Neural progenitor cell (in vitro differentiated cells): ENCODE measurements at regions not wholly inside any gene's neighbourhood (a gene's known extent, or its start where the extent isn't known, plus 50 kb on each side); places are given as distances from the start of the nearest gene placed in this dataset.

Experiments
- DNase-seq: peaks from one replicate; pipeline ENCODE4 v3.0.0-alpha.2; 2016; ENCODE audit warnings: low spot score
- H2AFZ ChIP-seq: fragments of 200-600 bp; sonication (generic); replicated peaks from 2 replicates; pipeline ENCODE4 v1.6.1; 2016; ENCODE audit warnings: antibody characterized with exemption
- H3F3A ChIP-seq: fragments of 200-600 bp; sonication (generic); 2 replicates; pipeline ENCODE4 v1.6.1; 2016; ENCODE audit warnings: antibody characterized with exemption, low read depth
- H3K27ac ChIP-seq: fragments of 200-600 bp; sonication (generic); 2 replicates; pipeline ENCODE4 v1.5.1; 2016; ENCODE audit warnings: mild to moderate bottlenecking
- H3K27me3 ChIP-seq: fragments of 200-600 bp; sonication (generic); 2 replicates; pipeline ENCODE4 v1.6.1; 2016; ENCODE audit warnings: mild to moderate bottlenecking, moderate library complexity
- H3K36me3 ChIP-seq: fragments of 200-600 bp; sonication (generic); 2 replicates; pipeline ENCODE4 v1.5.1; 2016
- H3K4me1 ChIP-seq: fragments of 200-600 bp; sonication (generic); 2 replicates; pipeline ENCODE4 v1.6.1; 2016; ENCODE audit warnings: mixed run types
- H3K4me2 ChIP-seq: fragments of 200-600 bp; sonication (generic); 2 replicates; pipeline ENCODE4 v1.6.1; 2016
- H3K4me3 ChIP-seq: fragments of 200-600 bp; sonication (generic); 2 replicates; pipeline ENCODE4 v1.5.1; 2016
- H3K79me2 ChIP-seq: fragments of 200-600 bp; sonication (generic); 2 replicates; pipeline ENCODE4 v1.6.1; 2016; ENCODE audit warnings: low read depth
- H3K9ac ChIP-seq: fragments of 200-600 bp; sonication (generic); 2 replicates; pipeline ENCODE4 v1.6.1; 2016
- H3K9me3 ChIP-seq: fragments of 200-600 bp; sonication (generic); 2 replicates; pipeline ENCODE4 v1.5.1; 2016; ENCODE audit warnings: low read depth
- H4K20me1 ChIP-seq: fragments of 200-600 bp; sonication (generic); 2 replicates; pipeline ENCODE4 v1.6.1; 2016; ENCODE audit warnings: low read depth
- H3K27ac Mint-ChIP-seq: 3 replicates; pipeline ENCODE4 v1.8.0; 2021; ENCODE audit warnings: mixed read lengths
- H3K27me3 Mint-ChIP-seq: 2 replicates; pipeline ENCODE4 v1.8.0; 2022; ENCODE audit warnings: low read depth, mild to moderate bottlenecking, inconsistent platforms, moderate library complexity, mixed read lengths; ENCODE audit not compliant: insufficient read depth
- H3K36me3 Mint-ChIP-seq: 3 replicates; pipeline ENCODE4 v1.8.0; 2021; ENCODE audit warnings: mixed read lengths
- H3K4me1 Mint-ChIP-seq: 3 replicates; pipeline ENCODE4 v1.8.0; 2021; ENCODE audit warnings: mixed read lengths
- H3K4me3 Mint-ChIP-seq: 3 replicates; pipeline ENCODE4 v1.8.0; 2021; ENCODE audit warnings: mild to moderate bottlenecking, moderate library complexity, mixed read lengths
- H3K9me3 Mint-ChIP-seq: 3 replicates; pipeline ENCODE4 v1.8.0; 2020; ENCODE audit warnings: mixed read lengths
- EZH2 ChIP-seq: fragments of 200-600 bp; sonication (generic); IDR thresholded peaks from 2 replicates; pipeline ENCODE4 v1.6.1; 2017; ENCODE audit warnings: antibody characterized with exemption, mild to moderate bottlenecking, moderate library complexity
- EZH2phosphoT487 ChIP-seq: fragments of 200-600 bp; sonication (generic); IDR thresholded peaks from 2 replicates; pipeline ENCODE4 v1.6.1; 2017; ENCODE audit warnings: antibody characterized with exemption
- TF ChIP-seq, protein P1 (sequence below): fragments of 200-600 bp; sonication (generic); IDR thresholded peaks from 2 replicates; pipeline ENCODE4 v1.5.1; 2017; ENCODE audit warnings: antibody characterized with exemption, mild to moderate bottlenecking

- TF ChIP-seq EZH2phosphoT487, result no peak
- TF ChIP-seq, protein P1, sequence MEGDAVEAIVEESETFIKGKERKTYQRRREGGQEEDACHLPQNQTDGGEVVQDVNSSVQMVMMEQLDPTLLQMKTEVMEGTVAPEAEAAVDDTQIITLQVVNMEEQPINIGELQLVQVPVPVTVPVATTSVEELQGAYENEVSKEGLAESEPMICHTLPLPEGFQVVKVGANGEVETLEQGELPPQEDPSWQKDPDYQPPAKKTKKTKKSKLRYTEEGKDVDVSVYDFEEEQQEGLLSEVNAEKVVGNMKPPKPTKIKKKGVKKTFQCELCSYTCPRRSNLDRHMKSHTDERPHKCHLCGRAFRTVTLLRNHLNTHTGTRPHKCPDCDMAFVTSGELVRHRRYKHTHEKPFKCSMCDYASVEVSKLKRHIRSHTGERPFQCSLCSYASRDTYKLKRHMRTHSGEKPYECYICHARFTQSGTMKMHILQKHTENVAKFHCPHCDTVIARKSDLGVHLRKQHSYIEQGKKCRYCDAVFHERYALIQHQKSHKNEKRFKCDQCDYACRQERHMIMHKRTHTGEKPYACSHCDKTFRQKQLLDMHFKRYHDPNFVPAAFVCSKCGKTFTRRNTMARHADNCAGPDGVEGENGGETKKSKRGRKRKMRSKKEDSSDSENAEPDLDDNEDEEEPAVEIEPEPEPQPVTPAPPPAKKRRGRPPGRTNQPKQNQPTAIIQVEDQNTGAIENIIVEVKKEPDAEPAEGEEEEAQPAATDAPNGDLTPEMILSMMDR, result no peak
- TF ChIP-seq EZH2, result no peak
- no peak overlapping the region for H2AFZ ChIP-seq
- H3K9ac ChIP-seq, result no peak overlapping the region
- DNase-seq, result no peak
- Mint-ChIP-seq H3K27ac (no peak overlapping the region), H3K4me1 (peaks cover 8% of the 10 kb centered on the region), H3K9me3 (peaks cover 9% of the 10 kb centered on the region), H3K4me3 (no peak overlapping the region), H3K36me3 (no peaks in the 10 kb centered on the region), H3K27me3 (no peaks in the 10 kb centered on the region)
- H3K27ac ChIP-seq, result no peak overlapping the region
- no peaks in the 10 kb centered on the region for H4K20me1 ChIP-seq
- no peak overlapping the region for H3K4me3 ChIP-seq
- H3F3A ChIP-seq, result no peaks in the 10 kb centered on the region
- H3K4me1 ChIP-seq, result no peaks in the 10 kb centered on the region
- no peaks in the 10 kb centered on the region for H3K36me3 ChIP-seq
- no peaks in the 10 kb centered on the region for H3K27me3 ChIP-seq
- no peak overlapping the region for H3K4me2 ChIP-seq
- H3K79me2 ChIP-seq, result no peaks in the 10 kb centered on the region
- H3K9me3 ChIP-seq, result no peaks in the 10 kb centered on the region
Observed at GRCh38 chr10:6350609-6351008, 147.9 kb downstream of the PFKFB3 start.

GRCh38 chr10:6351495-6351894, 148.8 kb downstream of the PFKFB3 start:
- Histone ChIP-seq H3K9ac (no peak overlapping the region), H3K27me3 (no peaks in the 10 kb centered on the region), H3K27ac (no peak overlapping the region), H3K9me3 (no peaks in the 10 kb centered on the region), H3K4me2 (no peak overlapping the region), H2AFZ (no peak overlapping the region), H3K4me3 (no peak overlapping the region), H3K79me2 (no peaks in the 10 kb centered on the region), H3K36me3 (no peaks in the 10 kb centered on the region), H3K4me1 (no peaks in the 10 kb centered on the region), H3F3A (no peaks in the 10 kb centered on the region), H4K20me1 (no peaks in the 10 kb centered on the region)
- Mint-ChIP-seq H3K9me3 (peaks cover 16% of the 10 kb centered on the region), H3K4me1 (peaks cover 8% of the 10 kb centered on the region), H3K4me3 (no peak overlapping the region), H3K27me3 (no peaks in the 10 kb centered on the region), H3K27ac (no peak overlapping the region), H3K36me3 (no peaks in the 10 kb centered on the region)
- no peak for DNase-seq
- TF ChIP-seq EZH2, result no peak
- no peak for TF ChIP-seq EZH2phosphoT487

GRCh38 chr10:6353526-6353925, 150.8 kb downstream of the PFKFB3 start:
- Histone ChIP-seq H3K4me1 (no peaks in the 10 kb centered on the region), H3K4me3 (no peak overlapping the region), H3K79me2 (no peaks in the 10 kb centered on the region), H2AFZ (no peak overlapping the region), H3F3A (no peaks in the 10 kb centered on the region), H3K4me2 (no peak overlapping the region), H3K9ac (no peak overlapping the region), H3K36me3 (no peaks in the 10 kb centered on the region), H3K27ac (no peak overlapping the region), H3K27me3 (no peaks in the 10 kb centered on the region), H4K20me1 (no peaks in the 10 kb centered on the region), H3K9me3 (no peaks in the 10 kb centered on the region)
- Mint-ChIP-seq H3K27ac (no peak overlapping the region), H3K4me3 (no peak overlapping the region), H3K27me3 (no peaks in the 10 kb centered on the region), H3K36me3 (no peaks in the 10 kb centered on the region), H3K9me3 (peaks cover 28% of the 10 kb centered on the region), H3K4me1 (peaks cover under 1% of the 10 kb centered on the region)
- DNase-seq, result no peak
- no peak for TF ChIP-seq EZH2
- no peak for TF ChIP-seq EZH2phosphoT487
- TF ChIP-seq, protein P1, result no peak

GRCh38 chr10:6354168-6354772, 151.5 kb downstream of the PFKFB3 start:
- Histone ChIP-seq H4K20me1 (no peaks in the 10 kb centered on the region), H3F3A (no peaks in the 10 kb centered on the region), H3K27me3 (no peaks in the 10 kb centered on the region), H3K4me1 (no peaks in the 10 kb centered on the region), H2AFZ (no peak overlapping the region), H3K4me2 (no peak overlapping the region), H3K27ac (no peak overlapping the region), H3K9ac (no peak overlapping the region), H3K79me2 (no peaks in the 10 kb centered on the region), H3K4me3 (no peak overlapping the region), H3K36me3 (no peaks in the 10 kb centered on the region), H3K9me3 (no peaks in the 10 kb centered on the region)
- H3K9me3 Mint-ChIP-seq, result peaks cover 29% of the 10 kb centered on the region
- H3K36me3 Mint-ChIP-seq, result no peaks in the 10 kb centered on the region
- DNase-seq, result no peak
- no peak overlapping the region for H3K27ac Mint-ChIP-seq
- no peak for TF ChIP-seq EZH2phosphoT487
- TF ChIP-seq EZH2, result no peak
- TF ChIP-seq, protein P1, result no peak
- no peak overlapping the region for H3K4me3 Mint-ChIP-seq
- H3K27me3 Mint-ChIP-seq, result no peaks in the 10 kb centered on the region
- no peaks in the 10 kb centered on the region for H3K4me1 Mint-ChIP-seq
